ENCODE measurements at regions not wholly inside any gene's neighbourhood (a gene's known extent, or its start where the extent isn't known, plus 50 kb on each side); places are given as distances from the start of the nearest gene placed in this dataset.

DNA sequence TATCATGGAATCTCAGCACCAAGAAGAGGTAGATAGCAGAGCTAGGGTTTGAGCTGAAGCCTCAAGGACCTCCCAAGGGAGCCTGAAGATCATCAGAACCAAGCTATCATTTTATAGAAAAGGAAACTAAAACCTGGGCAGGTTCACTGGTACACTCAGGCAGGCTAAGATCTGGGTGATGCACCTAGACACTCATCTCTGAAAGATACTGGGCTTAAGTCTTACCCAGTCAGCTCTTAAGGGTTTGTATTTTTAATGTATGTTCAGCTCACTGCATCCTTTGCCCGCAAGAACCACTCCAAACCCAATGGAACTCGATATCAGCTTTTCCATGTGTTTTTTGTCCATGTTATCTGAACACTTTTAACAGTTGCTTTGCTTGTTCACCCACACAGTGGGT is 78.0 kb upstream of the SLC22A16 start:
- in situ Hi-C loops (cut with MboI; ENCODE audit: low sequenced_read_pairs) (no loop called here), dilution Hi-C loops (cut with HindIII; ENCODE audit: low sequenced_read_pairs, unreplicated experiment) (no loop called here), intact Hi-C loops (cut with micrococcal nuclease) (no loop called here)
- ChIA-PET POLR2A (ENCODE audit: unreplicated experiment) (no interaction called here), CTCF (no interaction called here)
- no peak overlapping the region for H2AK9ac ChIP-seq (replicated peaks; ENCODE audit: low read depth, low read length, poor library complexity)
- no peak for ATAC-seq (ENCODE audit: low read depth)
- no peak overlapping the region for H3K4me3 ChIP-seq (ENCODE audit: insufficient read depth, low read depth, low read length)
- H4K91ac ChIP-seq (ENCODE audit: insufficient read depth, low read depth, low read length) = no peak overlapping the region
- H3K18ac ChIP-seq (ENCODE audit: low read depth, low read length) = no peak overlapping the region
- no peaks in the 10 kb centered on the region; the same call in 1 of the 2 replicates for H3K27me3 ChIP-seq (ENCODE audit: control insufficient read depth, insufficient read depth, low read length)
- H3K9me3 ChIP-seq (ENCODE audit: control insufficient read depth, insufficient read depth, low read length) = peaks cover 12% of the 10 kb centered on the region
- H2BK120ac ChIP-seq (ENCODE audit: low read depth, low read length) = no peak overlapping the region
- DNase-seq = no peak
- no peak for TF ChIP-seq SMC3 (IDR thresholded peaks at IDR 0.05; ENCODE audit: low read depth, low read length)
- no peak for TF ChIP-seq MAZ (IDR thresholded peaks at IDR 0.05; ENCODE audit: borderline replicate concordance, low read depth, low read length)
- TF ChIP-seq BHLHE40 (IDR thresholded peaks at IDR 0.05; ENCODE audit: low read depth, low read length) = no peak
- TF ChIP-seq MAFK (IDR thresholded peaks at IDR 0.05; ENCODE audit: low read depth, low read length) = no peak
- TF ChIP-seq RCOR1 (IDR thresholded peaks at IDR 0.05; ENCODE audit: insufficient replicate concordance, low read length) = no peak
- no peak for TF ChIP-seq POLR2A (IDR thresholded peaks at IDR 0.05; ENCODE audit: low read depth, low read length)
- TF ChIP-seq CHD1 (IDR thresholded peaks at IDR 0.05; ENCODE audit: low read depth, low read length) = no peak
- no peak for TF ChIP-seq ELK1 (IDR thresholded peaks at IDR 0.05; ENCODE audit: borderline replicate concordance, low read depth, low read length)
- TF ChIP-seq NFE2L2 (IDR thresholded peaks at IDR 0.05; ENCODE audit: low read depth, low read length) = no peak
- no peak for TF ChIP-seq USF2 (IDR thresholded peaks at IDR 0.05; ENCODE audit: low read depth, low read length)
- no peak for TF ChIP-seq CTCF (conservative IDR thresholded peaks at IDR 0.05; ENCODE audit: low read depth, low read length)
- no peak for TF ChIP-seq MXI1 (IDR thresholded peaks at IDR 0.05; ENCODE audit: borderline replicate concordance, low read depth, low read length)
- no peak for TF ChIP-seq CEBPB (IDR thresholded peaks at IDR 0.05; ENCODE audit: low read depth, low read length)
- TF ChIP-seq RAD21 (IDR thresholded peaks at IDR 0.05; ENCODE audit: low read length) = no peak
- TF ChIP-seq FOS (IDR thresholded peaks at IDR 0.05; ENCODE audit: low read depth, low read length) = no peak
- no peak overlapping the region for H3K4ac ChIP-seq (ENCODE audit: low read depth, low read length)
- no peaks in the 10 kb centered on the region for H3K4me1 ChIP-seq (ENCODE audit: control insufficient read depth, insufficient read depth, low read length)
- no peak overlapping the region for H2BK5ac ChIP-seq (ENCODE audit: low read depth, low read length, poor library complexity, severe bottlenecking)
- no peak overlapping the region for H4K8ac ChIP-seq (ENCODE audit: low read depth in 2 of 2, low read length in 2 of 2)
- no peaks in the 10 kb centered on the region for H3K79me1 ChIP-seq (ENCODE audit: low read depth in 1 of 2, low read length in 2 of 2)
- H3K56ac ChIP-seq (ENCODE audit: extremely low read depth, insufficient read depth, low read length) = no peak overlapping the region
- WGBS, 2 experiments (ENCODE audit: extremely low coverage in 2 of 2, insufficient read length in 1 of 2) = no CpG with 5 or more reads among the region's 2 CpGs
- no peak overlapping the region for H2BK15ac ChIP-seq (ENCODE audit: low read depth, low read length)
- H2AFZ ChIP-seq (replicated peaks; ENCODE audit: low read length, poor library complexity) = no peak overlapping the region
- no peak overlapping the region for H3K9ac ChIP-seq (ENCODE audit: low read depth, low read length)
- no peak overlapping the region for H3K14ac ChIP-seq (replicated peaks; ENCODE audit: low read depth, low read length)
- no peaks in the 10 kb centered on the region for H3K9me1 ChIP-seq (ENCODE audit: insufficient read depth, low read length)
- no TSS peak for BruUV-seq (replicated peaks)
- no peaks in the 10 kb centered on the region for H4K20me1 ChIP-seq (ENCODE audit: insufficient read depth, low read length)
- no peak overlapping the region for H2BK20ac ChIP-seq (ENCODE audit: low read depth, low read length)
- H3K36me3 ChIP-seq (ENCODE audit: control insufficient read depth, insufficient read depth, low read length) = no peaks in the 10 kb centered on the region
- H3K4me2 ChIP-seq (ENCODE audit: low read depth, low read length) = no peak overlapping the region
- H4K5ac ChIP-seq (ENCODE audit: low read depth, low read length) = no peak overlapping the region
- H3K27ac ChIP-seq (ENCODE audit: insufficient read depth, low read length) = no peak overlapping the region
- no peak overlapping the region for H2AK5ac ChIP-seq (ENCODE audit: low read depth, low read length)
- H3K23ac ChIP-seq (ENCODE audit: low read depth, low read length) = no peak overlapping the region
